Smooth muscle cell (in vitro differentiated cells): ENCODE measurements at regions not wholly inside any gene's neighbourhood (a gene's known extent, or its start where the extent isn't known, plus 50 kb on each side); places are given as distances from the start of the nearest gene placed in this dataset.

Experiments
- DNase-seq: peaks from one replicate; lab custom pipeline; 2025; ENCODE audit not compliant: unreplicated experiment; lab: John Stamatoyannopoulos, UW
- H2AFZ ChIP-seq: fragments of 200-600 bp; sonication (generic); 2 replicates; pipeline ENCODE4 v1.6.0; 2016; ENCODE audit warnings: antibody characterized with exemption, low read depth, mild to moderate bottlenecking
- H3F3A ChIP-seq: fragments of 200-600 bp; sonication (generic); 2 replicates; pipeline ENCODE4 v1.6.0; 2017; ENCODE audit warnings: antibody characterized with exemption, low read depth
- H3K27ac ChIP-seq: fragments of 200-600 bp; sonication (generic); 2 replicates; pipeline ENCODE4 v1.5.1; 2016; ENCODE audit warnings: low read depth, mild to moderate bottlenecking
- H3K27me3 ChIP-seq: fragments of 200-600 bp; sonication (generic); 2 replicates; pipeline ENCODE4 v1.6.1; 2016; ENCODE audit warnings: low read depth, mild to moderate bottlenecking
- H3K36me3 ChIP-seq: fragments of 200-600 bp; sonication (generic); 2 replicates; pipeline ENCODE4 v1.5.1; 2016; ENCODE audit warnings: low read depth
- H3K4me1 ChIP-seq: fragments of 200-600 bp; sonication (generic); 2 replicates; pipeline ENCODE4 v1.5.1; 2016; ENCODE audit warnings: low read depth
- H3K4me2 ChIP-seq: fragments of 200-600 bp; sonication (generic); 2 replicates; pipeline ENCODE4 v1.6.0; 2016; ENCODE audit warnings: mild to moderate bottlenecking
- H3K4me3 ChIP-seq: fragments of 200-600 bp; sonication (generic); 2 replicates; pipeline ENCODE4 v1.5.1; 2016; ENCODE audit warnings: mild to moderate bottlenecking
- H3K79me2 ChIP-seq: fragments of 200-600 bp; sonication (generic); 2 replicates; pipeline ENCODE4 v1.6.0; 2016; ENCODE audit warnings: low read depth, mild to moderate bottlenecking
- H3K9ac ChIP-seq: fragments of 200-600 bp; sonication (generic); 2 replicates; pipeline ENCODE4 v1.6.0; 2016; ENCODE audit warnings: low read depth
- H3K9me3 ChIP-seq: fragments of 200-600 bp; sonication (generic); replicated peaks from 2 replicates; pipeline ENCODE4 v1.5.1; 2016; ENCODE audit warnings: low read depth
- H4K20me1 ChIP-seq: fragments of 200-600 bp; sonication (generic); 2 replicates; pipeline ENCODE4 v1.6.0; 2016; ENCODE audit warnings: low read depth
- CTCF ChIP-seq: fragments of 200-600 bp; sonication (generic); IDR thresholded peaks from 2 replicates; pipeline ENCODE4 v1.5.1; 2017; ENCODE audit warnings: borderline replicate concordance, mild to moderate bottlenecking, antibody characterized with exemption; ENCODE audit not compliant: insufficient read depth, poor library complexity, severe bottlenecking
- WGBS: methylation state at CpG from one replicate; pipeline ENCODE4 v1.1.7; 2016; ENCODE audit warnings: low lambda C conversion rate; 5-methylcytosine and 5-hydroxymethylcytosine counted together

GRCh38 chr2:207403950-207404349, 125.8 kb upstream of the CREB1 start:
- Histone ChIP-seq H3K4me3 (no peak overlapping the region), H3K27me3 (no peaks in the 10 kb centered on the region), H3K27ac (no peak overlapping the region), H3F3A (no peaks in the 10 kb centered on the region), H3K9me3 (no peaks in the 10 kb centered on the region), H3K79me2 (no peaks in the 10 kb centered on the region), H3K4me2 (no peak overlapping the region), H3K4me1 (peaks cover 12% of the 10 kb centered on the region), H3K9ac (no peak overlapping the region), H3K36me3 (no peaks in the 10 kb centered on the region), H4K20me1 (no peaks in the 10 kb centered on the region), H2AFZ (no peak overlapping the region)
- WGBS = 88% methylated on average over 3 of the region's 3 CpGs
- no peak for DNase-seq
- TF ChIP-seq CTCF = no peak

DNA sequence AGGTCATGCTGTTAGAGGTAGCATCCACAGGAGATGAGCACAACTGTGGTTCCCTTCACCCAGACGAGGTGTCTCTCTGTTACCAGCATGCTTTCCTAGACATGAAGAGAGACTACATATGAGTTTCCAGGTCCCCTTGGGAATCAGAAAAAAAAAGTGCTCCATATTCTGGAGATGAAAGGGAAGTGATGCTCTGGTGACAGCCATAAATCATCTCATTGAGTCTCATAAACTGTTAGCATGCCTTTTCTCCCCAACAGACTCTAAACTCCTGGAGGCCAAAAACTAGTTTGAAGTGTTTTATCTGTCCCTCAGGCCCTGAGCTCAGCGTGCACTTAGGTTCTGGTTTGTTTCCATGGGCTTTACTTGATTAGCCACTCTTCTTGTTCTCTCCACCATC, 124.6 kb upstream of the CREB1 start:
- H3F3A ChIP-seq = no peaks in the 10 kb centered on the region
- H3K9ac ChIP-seq = no peak overlapping the region
- H2AFZ ChIP-seq = no peak overlapping the region
- H3K27ac ChIP-seq = no peak overlapping the region
- no peaks in the 10 kb centered on the region for H3K79me2 ChIP-seq
- no peaks in the 10 kb centered on the region for H4K20me1 ChIP-seq
- H3K27me3 ChIP-seq = no peaks in the 10 kb centered on the region
- 35% methylated on average over 2 of the region's 2 CpGs for WGBS
- H3K4me2 ChIP-seq = no peak overlapping the region
- no peaks in the 10 kb centered on the region for H3K9me3 ChIP-seq
- TF ChIP-seq CTCF = no peak
- H3K36me3 ChIP-seq = no peaks in the 10 kb centered on the region
- DNase-seq = no peak
- H3K4me3 ChIP-seq = no peak overlapping the region
- peaks cover 10% of the 10 kb centered on the region for H3K4me1 ChIP-seq

GRCh38 chr2:207408086-207408794, 121.5 kb upstream of the CREB1 start:
- Histone ChIP-seq H3K9ac (no peak overlapping the region), H2AFZ (no peak overlapping the region), H3K9me3 (no peaks in the 10 kb centered on the region), H3K27me3 (no peaks in the 10 kb centered on the region), H3K4me3 (no peak overlapping the region), H4K20me1 (no peaks in the 10 kb centered on the region), H3K79me2 (no peaks in the 10 kb centered on the region), H3K36me3 (no peaks in the 10 kb centered on the region), H3K4me2 (no peak overlapping the region), H3F3A (no peaks in the 10 kb centered on the region), H3K27ac (no peak overlapping the region), H3K4me1 (peaks cover 10% of the 10 kb centered on the region)
- WGBS = 76% methylated on average over 8 of the region's 8 CpGs
- DNase-seq = no peak
- TF ChIP-seq CTCF = no peak

GRCh38 chr2:207409517-207409916, 120.2 kb upstream of the CREB1 start:
- Histone ChIP-seq H3F3A (no peaks in the 10 kb centered on the region), H3K79me2 (no peaks in the 10 kb centered on the region), H3K27me3 (no peaks in the 10 kb centered on the region), H4K20me1 (no peaks in the 10 kb centered on the region), H2AFZ (no peak overlapping the region), H3K4me2 (no peak overlapping the region), H3K36me3 (no peaks in the 10 kb centered on the region), H3K9ac (no peak overlapping the region), H3K4me3 (no peak overlapping the region), H3K27ac (no peak overlapping the region), H3K9me3 (no peaks in the 10 kb centered on the region), H3K4me1 (peaks cover 10% of the 10 kb centered on the region)
- no peak for DNase-seq
- WGBS = 87% methylated on average over 4 of the region's 4 CpGs
- no peak for TF ChIP-seq CTCF
